ENCODE measurements at regions not wholly inside any gene's neighbourhood (a gene's known extent, or its start where the extent isn't known, plus 50 kb on each side); places are given as distances from the start of the nearest gene placed in this dataset.

GRCh38 chr1:229191066-229191674 lies 79.7 kb upstream of the RAB4A start:
- Histone ChIP-seq H3K27ac (ENCODE audit: low read length) (no peak overlapping the region), H3K4me2 (ENCODE audit: low read depth, low read length) (no peak overlapping the region), H3K79me2 (ENCODE audit: low read length) (no peaks in the 10 kb centered on the region), H3K9ac (ENCODE audit: low read length) (no peak overlapping the region), H3K9me3 (replicated peaks; ENCODE audit: insufficient read depth, low read length) (no peaks in the 10 kb centered on the region), H3K4me1 (ENCODE audit: low read length) (no peaks in the 10 kb centered on the region), H3K36me3 (replicated peaks; ENCODE audit: insufficient read depth, low read length) (no peaks in the 10 kb centered on the region), H2AFZ (ENCODE audit: low read length) (no peak overlapping the region), H3K9me2 (replicated peaks; ENCODE audit: insufficient read depth, low read length) (no peaks in the 10 kb centered on the region), H3K27me3 (replicated peaks; ENCODE audit: insufficient read depth, low read length) (no peaks in the 10 kb centered on the region), H3F3A (ENCODE audit: insufficient read depth, low read length) (no peaks in the 10 kb centered on the region; the same call in 1 of the 2 replicates), H4K20me1 (ENCODE audit: insufficient read depth, low read length) (no peaks in the 10 kb centered on the region), H3K4me3 (ENCODE audit: low read length) (no peak overlapping the region)
- no peak for DNase-seq
- TF ChIP-seq CTCF (IDR thresholded peaks at IDR 0.05; ENCODE audit: low read length) = no peak
- no peak for TF ChIP-seq EZH2 (optimal IDR thresholded peaks at IDR 0.05; ENCODE audit: low read depth, low read length)
- no peak for TF ChIP-seq EZH2phosphoT487 (IDR thresholded peaks at IDR 0.05; ENCODE audit: low read length)

- H3K27ac ChIP-seq (ENCODE audit: low read length) = no peak overlapping the region
- no peaks in the 10 kb centered on the region for H3K36me3 ChIP-seq (replicated peaks; ENCODE audit: insufficient read depth, low read length)
- H3K27me3 ChIP-seq (replicated peaks; ENCODE audit: insufficient read depth, low read length) = no peaks in the 10 kb centered on the region
- H3K4me2 ChIP-seq (ENCODE audit: low read depth, low read length) = no peak overlapping the region
- H4K20me1 ChIP-seq (ENCODE audit: insufficient read depth, low read length) = no peaks in the 10 kb centered on the region
- no peaks in the 10 kb centered on the region for H3F3A ChIP-seq (ENCODE audit: insufficient read depth, low read length)
- H3K79me2 ChIP-seq (ENCODE audit: low read length) = no peaks in the 10 kb centered on the region
- no peak overlapping the region for H3K9ac ChIP-seq (ENCODE audit: low read length)
- H3K4me1 ChIP-seq (ENCODE audit: low read length) = no peaks in the 10 kb centered on the region
- DNase-seq = no peak
- no peaks in the 10 kb centered on the region for H3K9me2 ChIP-seq (replicated peaks; ENCODE audit: insufficient read depth, low read length)
- no peaks in the 10 kb centered on the region for H3K9me3 ChIP-seq (replicated peaks; ENCODE audit: insufficient read depth, low read length)
- no peak overlapping the region for H3K4me3 ChIP-seq (ENCODE audit: low read length)
- no peak overlapping the region for H2AFZ ChIP-seq (ENCODE audit: low read length)
- TF ChIP-seq EZH2 (optimal IDR thresholded peaks at IDR 0.05; ENCODE audit: low read depth, low read length) (no peak), CTCF (IDR thresholded peaks at IDR 0.05; ENCODE audit: low read length) (no peak), EZH2phosphoT487 (IDR thresholded peaks at IDR 0.05; ENCODE audit: low read length) (no peak)
Measured at GRCh38 chr1:229192031-229192430, 78.9 kb upstream of the RAB4A start.

GRCh38 chr1:229192853-229193252 lies 78.1 kb upstream of the RAB4A start:
- Histone ChIP-seq H3K9me3 (replicated peaks; ENCODE audit: insufficient read depth, low read length) (no peaks in the 10 kb centered on the region), H4K20me1 (ENCODE audit: insufficient read depth, low read length) (no peaks in the 10 kb centered on the region), H3K4me1 (ENCODE audit: low read length) (no peaks in the 10 kb centered on the region), H2AFZ (ENCODE audit: low read length) (no peak overlapping the region), H3K4me2 (ENCODE audit: low read depth, low read length) (no peak overlapping the region), H3K36me3 (replicated peaks; ENCODE audit: insufficient read depth, low read length) (no peaks in the 10 kb centered on the region), H3K9ac (ENCODE audit: low read length) (no peak overlapping the region), H3K9me2 (replicated peaks; ENCODE audit: insufficient read depth, low read length) (no peaks in the 10 kb centered on the region), H3K4me3 (ENCODE audit: low read length) (no peak overlapping the region), H3F3A (ENCODE audit: insufficient read depth, low read length) (no peaks in the 10 kb centered on the region), H3K79me2 (ENCODE audit: low read length) (no peaks in the 10 kb centered on the region), H3K27ac (ENCODE audit: low read length) (no peak overlapping the region), H3K27me3 (replicated peaks; ENCODE audit: insufficient read depth, low read length) (no peaks in the 10 kb centered on the region)
- TF ChIP-seq CTCF (IDR thresholded peaks at IDR 0.05; ENCODE audit: low read length) = no peak
- TF ChIP-seq EZH2phosphoT487 (IDR thresholded peaks at IDR 0.05; ENCODE audit: low read length) = no peak
- TF ChIP-seq EZH2 (optimal IDR thresholded peaks at IDR 0.05; ENCODE audit: low read depth, low read length) = no peak
- no peak for DNase-seq
